Stimulated activated naive CD8-positive, alpha-beta T cell treated with anti-CD3 and anti-CD28 coated beads, Interleukin-15, amount 100 ng/mL, for 72 hours (primary cell): ENCODE measurements at regions not wholly inside any gene's neighbourhood (a gene's known extent, or its start where the extent isn't known, plus 50 kb on each side); places are given as distances from the start of the nearest gene placed in this dataset.
A peak's percentile ranks its signal among the peaks of the same experiment; 100 is the strongest.
"Not testable (repeated sequence)": the region's sequence is repeated elsewhere in the genome, so short reads cannot be mapped to it uniquely, and the experiment has no call there.

Experiments
- ATAC-seq: fragments of 150-1000 bp; cut with Tn5 transposase; 2 replicates; pipeline ENCODE4 v1.10.0; 2021; ENCODE audit warnings: mild to moderate bottlenecking, moderate library complexity
- DNase-seq, 2 donors: peaks; one replicate each; pipeline ENCODE4 v3.0.0; 2021 to 2022
- H3K27ac Mint-ChIP-seq, 2 donors: one replicate each; pipeline ENCODE4 v1.8.0; 2022; ENCODE audit warnings: mild to moderate bottlenecking in 2 of 2, mixed read lengths in 2 of 2, moderate library complexity in 2 of 2
- H3K27me3 Mint-ChIP-seq: one replicate; pipeline ENCODE4 v1.8.0; 2022; ENCODE audit warnings: mixed read lengths
- H3K4me1 Mint-ChIP-seq: one replicate; pipeline ENCODE4 v1.8.0; 2022; ENCODE audit warnings: mild to moderate bottlenecking, mixed read lengths
- H3K4me3 Mint-ChIP-seq, 2 donors: one replicate each; pipeline ENCODE4 v1.8.0; 2022; ENCODE audit warnings: mild to moderate bottlenecking in 2 of 2, mixed read lengths in 2 of 2, moderate library complexity in 1 of 2
- H3K9me3 Mint-ChIP-seq, 2 donors: one replicate each; pipeline ENCODE4 v1.8.0; 2022; ENCODE audit warnings: mixed read lengths in 2 of 2

DNA sequence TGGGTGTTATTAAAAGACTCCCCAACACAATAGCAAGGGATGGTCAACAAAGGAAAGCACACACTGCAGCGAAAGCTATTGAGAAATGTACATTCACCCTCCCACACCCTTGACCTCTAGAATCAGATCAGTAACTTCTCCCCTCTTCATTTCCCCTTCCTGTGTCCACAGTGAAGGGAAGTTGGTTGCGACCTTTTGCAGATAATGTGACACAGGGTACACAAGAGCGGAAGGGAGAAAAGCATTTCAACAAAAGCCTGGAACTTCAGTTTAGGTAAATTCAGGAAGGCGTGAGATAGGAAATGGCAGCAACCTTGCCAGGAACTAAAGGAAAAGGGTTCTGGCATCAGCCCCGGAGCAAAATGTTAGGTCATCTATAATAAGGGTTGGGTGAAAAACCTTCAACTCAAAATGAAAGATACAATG is 899.8 kb downstream of the MCTP2 start:
- Mint-ChIP-seq H3K27me3 (no peaks in the 10 kb centered on the region), H3K27ac (no peak overlapping the region), H3K4me1 (no peaks in the 10 kb centered on the region), H3K9me3 (no peaks in the 10 kb centered on the region), H3K4me3 (no peak overlapping the region)
- ATAC-seq (no peak), DNase-seq (no peak)

DNA sequence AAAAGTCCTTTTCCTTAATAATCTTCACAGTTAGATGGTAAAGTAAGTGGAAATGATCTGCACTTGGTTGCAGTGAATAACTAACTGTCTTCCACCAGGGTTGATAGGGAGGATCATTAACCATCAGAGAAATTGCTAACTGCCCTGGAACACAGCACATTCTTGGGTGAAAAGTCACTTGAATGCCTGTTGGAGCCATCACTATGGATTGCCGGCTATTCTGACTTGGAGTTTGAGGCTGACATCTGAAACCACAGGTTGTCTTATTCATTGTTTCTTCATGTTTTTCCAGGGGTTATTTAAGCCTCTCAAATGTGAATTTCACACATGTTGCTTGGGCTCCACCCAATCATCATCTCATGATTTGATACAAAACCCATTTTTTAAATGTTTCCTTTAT is 901.4 kb downstream of the MCTP2 start:
- no peak overlapping the region for H3K4me3 Mint-ChIP-seq
- H3K9me3 Mint-ChIP-seq: peaks cover 0 to 7% of the 10 kb centered on the region in 2 donors
- DNase-seq: no peak

DNA sequence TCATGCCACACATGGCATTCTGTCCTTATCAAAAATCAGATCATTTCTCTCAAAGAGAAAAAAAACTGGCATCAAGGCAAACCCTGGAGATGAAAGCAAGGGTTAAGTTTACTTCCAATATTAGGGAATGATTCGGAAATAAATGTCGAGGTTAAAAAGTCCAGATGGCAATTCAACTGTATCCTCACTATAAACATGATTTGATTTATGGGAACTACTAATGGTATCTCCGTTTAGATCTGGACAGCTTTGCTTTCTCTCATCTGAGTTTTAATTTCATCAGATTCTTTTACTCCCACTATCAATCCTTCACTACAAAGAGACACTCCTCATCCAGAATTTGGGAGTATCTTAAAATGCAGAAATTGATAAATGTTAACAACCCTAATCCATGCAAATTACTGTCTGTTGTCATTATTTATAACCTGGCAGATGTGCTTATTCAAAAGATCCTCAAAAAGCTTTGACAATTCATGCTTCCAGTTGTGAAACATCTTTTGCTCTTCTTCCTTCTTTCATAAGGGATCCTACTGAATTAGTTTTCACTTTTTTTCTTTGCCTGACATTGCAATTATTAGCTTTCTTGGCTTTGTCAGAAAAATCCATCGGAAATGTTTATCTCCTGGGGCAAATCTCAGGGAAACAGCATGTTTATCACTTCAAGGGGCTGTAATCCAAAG is 903.2 kb downstream of the MCTP2 start:
- Mint-ChIP-seq H3K4me3 (no peak overlapping the region), H3K4me1 (no peaks in the 10 kb centered on the region), H3K27me3 (no peaks in the 10 kb centered on the region), H3K9me3 (peaks cover 0 to 7% of the 10 kb centered on the region in 2 donors), H3K27ac (no peak overlapping the region)
- DNase-seq (no peak), ATAC-seq (no peak)

More for the DNA sequence above, 901.4 kb downstream of the MCTP2 start:
- Mint-ChIP-seq H3K4me1 (no peaks in the 10 kb centered on the region), H3K27ac (no peak overlapping the region), H3K27me3 (no peaks in the 10 kb centered on the region)
- ATAC-seq: no peak

DNA sequence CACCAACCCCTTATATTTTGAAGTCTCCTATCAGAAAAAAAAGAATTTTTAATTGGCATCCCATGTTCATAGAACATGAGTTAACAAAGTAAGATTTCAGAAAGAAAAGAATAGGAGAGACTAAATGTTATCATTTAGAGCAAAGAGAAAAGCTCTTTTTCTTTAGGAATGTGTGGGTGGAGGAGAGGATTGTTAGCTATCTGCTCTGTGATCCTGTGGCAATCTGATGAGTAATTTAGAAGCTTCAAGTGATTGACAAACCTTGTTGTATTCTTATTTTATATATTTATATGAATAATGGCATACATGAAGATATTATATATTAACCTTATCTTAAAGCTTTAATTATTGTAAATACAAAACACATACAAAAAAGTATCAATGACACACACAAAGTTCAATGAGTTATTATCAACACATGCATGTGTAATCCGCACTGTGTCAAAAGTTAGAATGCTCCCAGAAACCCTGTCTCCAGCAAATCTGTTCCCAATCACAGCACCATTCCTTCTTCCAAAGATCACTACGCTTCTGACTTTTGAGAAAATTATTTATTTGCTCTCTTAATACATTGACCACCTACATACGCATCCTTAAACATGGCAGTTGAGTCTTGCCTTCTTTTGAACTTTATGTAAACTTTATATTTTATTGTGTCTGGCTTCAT is 907.4 kb downstream of the MCTP2 start:
- Mint-ChIP-seq H3K4me1 (no peaks in the 10 kb centered on the region), H3K27ac (no peak overlapping the region), H3K9me3 (peaks cover 0 to 7% of the 10 kb centered on the region in 2 donors), H3K27me3 (no peaks in the 10 kb centered on the region), H3K4me3 (no peak overlapping the region)
- no peak for ATAC-seq
- DNase-seq: no peak

DNA sequence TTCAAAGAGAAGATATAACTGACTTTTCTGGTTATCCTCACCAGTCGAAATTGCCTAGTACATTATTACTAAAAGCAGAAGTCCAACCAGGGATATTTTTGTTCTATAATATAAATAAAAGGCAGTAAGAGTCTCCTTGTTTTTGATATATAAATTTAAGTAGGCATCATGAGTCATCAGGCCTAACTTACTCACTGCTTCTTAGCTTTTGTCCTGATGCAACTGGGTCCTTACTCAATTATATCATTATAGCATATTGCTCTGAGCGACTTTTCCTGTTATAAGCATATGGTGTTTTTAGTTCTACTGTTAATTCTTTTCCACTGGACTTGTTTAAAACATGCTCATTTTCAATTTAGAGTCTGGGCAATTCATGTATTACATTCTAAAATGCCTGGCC is 910.1 kb downstream of the MCTP2 start:
- Mint-ChIP-seq H3K27ac (no peak overlapping the region), H3K4me1 (no peaks in the 10 kb centered on the region)

DNA sequence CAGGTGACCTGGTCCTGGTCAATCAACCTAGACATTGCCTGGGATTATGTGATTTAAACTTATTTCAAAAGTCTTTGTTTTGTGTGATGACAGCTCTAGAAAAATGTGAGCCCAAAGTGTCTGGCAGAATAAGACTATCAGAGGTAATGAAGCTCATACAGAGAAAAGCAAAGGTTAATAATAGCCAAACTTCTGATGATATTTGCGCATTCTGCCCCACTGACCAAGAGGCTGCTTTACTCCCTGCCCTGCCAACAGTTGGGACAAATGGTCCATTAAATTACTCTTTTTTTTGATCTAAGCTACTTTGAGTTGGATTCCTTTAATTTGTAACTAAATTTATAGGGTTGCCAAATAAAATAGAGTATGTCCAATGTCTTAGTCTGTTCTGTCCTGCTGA is 911.2 kb downstream of the MCTP2 start:
- H3K4me3 Mint-ChIP-seq: no peak overlapping the region
- H3K4me1 Mint-ChIP-seq: no peaks in the 10 kb centered on the region
- DNase-seq: no peak
- no peak overlapping the region for H3K27ac Mint-ChIP-seq
- no peaks in the 10 kb centered on the region for H3K27me3 Mint-ChIP-seq
- ATAC-seq: no peak
- peaks cover 0 to 3% of the 10 kb centered on the region in 2 donors for H3K9me3 Mint-ChIP-seq

More for the DNA sequence above, 910.1 kb downstream of the MCTP2 start:
- Mint-ChIP-seq H3K9me3 (peaks cover 0 to 7% of the 10 kb centered on the region in 2 donors), H3K4me3 (no peak overlapping the region), H3K27me3 (no peaks in the 10 kb centered on the region)
- no peak for DNase-seq
- ATAC-seq: no peak

GRCh38 chr15:95146481-95146880 is 915.1 kb downstream of the MCTP2 start:
- Mint-ChIP-seq H3K27ac (no peak overlapping the region), H3K4me1 (no peaks in the 10 kb centered on the region), H3K4me3 (no peak overlapping the region), H3K27me3 (no peaks in the 10 kb centered on the region), H3K9me3 (peaks cover 0 to 8% of the 10 kb centered on the region in 2 donors)
- DNase-seq: no peak
- ATAC-seq: no peak

DNA sequence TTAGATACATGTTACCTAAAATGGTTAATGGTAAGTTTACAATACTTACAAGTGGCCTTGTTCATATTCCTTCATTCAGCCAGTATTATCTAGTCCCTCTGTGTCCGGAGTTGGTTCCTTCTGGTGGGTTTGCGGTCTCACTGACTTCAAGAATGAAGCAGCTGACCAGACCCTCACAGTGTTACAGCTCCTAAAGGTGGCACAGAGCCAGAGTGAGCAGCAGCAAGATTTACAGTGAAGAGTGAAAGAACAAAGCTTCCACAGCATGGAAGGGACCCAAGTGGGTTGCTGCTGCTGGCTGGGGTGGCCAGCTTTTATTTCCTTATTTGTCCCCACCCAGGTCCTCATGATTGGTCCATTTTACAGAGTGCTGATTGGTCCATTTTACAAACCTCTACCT is 916.8 kb downstream of the MCTP2 start:
- Mint-ChIP-seq H3K4me3 (no peak overlapping the region), H3K27ac (no peak overlapping the region), H3K4me1 (no peaks in the 10 kb centered on the region), H3K9me3 (peaks cover under 1 to 10% of the 10 kb centered on the region in 2 donors), H3K27me3 (no peaks in the 10 kb centered on the region)
- DNase-seq (no peak), ATAC-seq (no peak)

GRCh38 chr15:95149036-95149435 is 917.7 kb downstream of the MCTP2 start:
- ATAC-seq (no peak), DNase-seq (no peak)
- no peak overlapping the region for H3K27ac Mint-ChIP-seq
- no peaks in the 10 kb centered on the region for H3K4me1 Mint-ChIP-seq
- H3K4me3 Mint-ChIP-seq: no peak overlapping the region
- no peaks in the 10 kb centered on the region for H3K27me3 Mint-ChIP-seq
- peaks cover 8 to 18% of the 10 kb centered on the region in 2 donors for H3K9me3 Mint-ChIP-seq

GRCh38 chr15:95149771-95150170 is 918.4 kb downstream of the MCTP2 start:
- peaks cover 8 to 20% of the 10 kb centered on the region in 2 donors for H3K9me3 Mint-ChIP-seq

GRCh38 chr15:95150466-95150865 is 919.1 kb downstream of the MCTP2 start:
- Mint-ChIP-seq H3K27ac (no peak overlapping the region), H3K4me3 (no peak overlapping the region), H3K4me1 (no peaks in the 10 kb centered on the region), H3K27me3 (no peaks in the 10 kb centered on the region), H3K9me3 (peaks cover 8 to 20% of the 10 kb centered on the region in 2 donors)
- DNase-seq (no peak), ATAC-seq (no peak)

More at GRCh38 chr15:95149771-95150170, 918.4 kb downstream of the MCTP2 start:
- ATAC-seq (no peak), DNase-seq (no peak)
- H3K4me3 Mint-ChIP-seq: no peak overlapping the region
- H3K4me1 Mint-ChIP-seq: no peaks in the 10 kb centered on the region
- no peaks in the 10 kb centered on the region for H3K27me3 Mint-ChIP-seq
- no peak overlapping the region for H3K27ac Mint-ChIP-seq

DNA sequence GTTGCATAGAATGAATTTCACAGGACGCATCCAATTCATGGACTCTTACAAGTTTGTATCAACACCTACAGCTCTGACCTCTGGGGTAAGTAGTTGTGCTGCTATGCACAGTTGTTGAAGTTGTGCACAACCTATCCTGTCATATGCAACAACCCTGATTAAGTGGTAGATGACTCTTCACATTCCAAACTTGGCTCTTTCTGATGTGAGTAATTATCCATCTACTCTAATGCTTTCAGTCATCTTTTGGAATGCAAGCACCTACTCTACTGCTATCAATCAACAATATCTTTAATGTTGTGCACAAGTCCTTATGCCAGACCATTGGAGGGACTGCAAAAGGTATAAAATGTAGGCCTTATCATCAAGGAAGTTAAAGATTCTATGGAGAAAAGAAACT is 921.4 kb downstream of the MCTP2 start:
- Mint-ChIP-seq H3K27me3 (no peaks in the 10 kb centered on the region), H3K27ac (no peak overlapping the region), H3K4me1 (no peaks in the 10 kb centered on the region), H3K4me3 (no peak overlapping the region), H3K9me3 (peaks cover 8 to 20% of the 10 kb centered on the region in 2 donors)
- DNase-seq: no peak
- ATAC-seq: no peak

GRCh38 chr15:95153201-95153600 is 921.8 kb downstream of the MCTP2 start:
- peaks cover 8 to 20% of the 10 kb centered on the region in 2 donors for H3K9me3 Mint-ChIP-seq
- not testable (repeated sequence) for DNase-seq, H3K4me3 Mint-ChIP-seq, H3K4me1 Mint-ChIP-seq, H3K27ac Mint-ChIP-seq, H3K27me3 Mint-ChIP-seq, ATAC-seq

GRCh38 chr15:95160316-95160715 is 929.0 kb downstream of the MCTP2 start:
- Mint-ChIP-seq H3K27ac (peak overlapping the region in 1 of 2 donors; percentile 36), H3K4me1 (no peaks in the 10 kb centered on the region), H3K4me3 (no peak overlapping the region), H3K9me3 (peaks cover 8 to 9% of the 10 kb centered on the region in 2 donors), H3K27me3 (peaks cover 7% of the 10 kb centered on the region)
- ATAC-seq (no peak), DNase-seq (no peak)

DNA sequence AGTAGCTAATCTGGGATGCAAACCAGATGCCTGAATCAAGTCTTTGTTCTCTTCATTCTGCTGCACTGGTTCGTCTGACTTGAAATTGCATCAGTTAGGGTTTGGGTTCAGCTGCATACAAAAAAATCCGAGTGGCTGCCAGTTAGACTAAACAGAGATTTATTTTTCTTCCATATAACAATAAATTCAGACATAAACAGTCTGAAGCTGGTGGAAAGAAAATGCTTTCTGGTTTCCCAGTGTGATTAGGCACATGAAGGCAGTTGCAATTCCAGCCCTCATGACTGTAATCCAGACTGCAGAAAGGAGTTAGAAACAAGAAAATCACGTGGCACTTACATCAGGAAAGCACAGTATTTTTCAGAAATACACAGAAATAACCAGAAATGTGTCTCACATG is 930.7 kb downstream of the MCTP2 start:
- H3K4me1 Mint-ChIP-seq: no peaks in the 10 kb centered on the region
- H3K27ac Mint-ChIP-seq: no peak overlapping the region
- H3K27me3 Mint-ChIP-seq: peaks cover 14% of the 10 kb centered on the region
- DNase-seq (no peak), ATAC-seq (no peak)
- H3K9me3 Mint-ChIP-seq: peaks cover 8 to 16% of the 10 kb centered on the region in 2 donors
- no peak overlapping the region for H3K4me3 Mint-ChIP-seq

DNA sequence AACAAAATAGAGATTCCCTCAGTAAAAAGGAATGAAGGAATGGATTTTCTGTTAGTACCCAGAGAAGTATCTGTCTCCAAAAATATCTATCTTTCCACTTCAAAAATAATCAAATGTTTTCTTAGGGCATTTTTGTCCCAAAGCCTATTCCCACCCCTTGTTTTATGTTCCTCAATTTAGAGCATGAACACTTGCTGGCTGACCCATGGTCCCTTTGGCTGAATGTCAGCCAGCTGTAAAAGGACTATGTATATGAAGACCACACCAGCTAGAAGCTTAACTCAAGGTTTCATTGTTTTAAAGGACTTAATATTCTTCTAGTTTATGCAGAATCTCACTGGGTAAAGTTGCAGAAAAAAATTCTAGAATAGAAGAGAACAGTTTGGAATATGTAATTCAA is 931.2 kb downstream of the MCTP2 start:
- Mint-ChIP-seq H3K4me3 (no peak overlapping the region), H3K27ac (no peak overlapping the region), H3K9me3 (peaks cover 8 to 16% of the 10 kb centered on the region in 2 donors), H3K4me1 (no peaks in the 10 kb centered on the region), H3K27me3 (peaks cover 14% of the 10 kb centered on the region)
- ATAC-seq (no peak), DNase-seq (no peak)
